Transverse colon (tissue), 4 donors: ENCODE measurements at regions not wholly inside any gene's neighbourhood (a gene's known extent, or its start where the extent isn't known, plus 50 kb on each side); places are given as distances from the start of the nearest gene placed in this dataset.

ENCODE experiments used
- DNase-seq: peaks from one replicate; pipeline ENCODE4 v3.0.0-alpha.2; 2019
- H3K27ac ChIP-seq, 4 donors: fragments of 200-600 bp; sonication (generic); 2 replicates each; pipeline ENCODE4 v1.5.1; 2016 to 2018; ENCODE audit warnings: inconsistent platforms in 4 of 4
- H3K27me3 ChIP-seq: fragments of 200-600 bp; sonication (generic); 2 replicates; pipeline ENCODE4 v1.5.1; 2017; ENCODE audit warnings: inconsistent platforms
- H3K36me3 ChIP-seq, 4 donors: fragments of 200-600 bp; sonication (generic); 2 replicates each; pipeline ENCODE4 v1.5.1; 2017 to 2019; ENCODE audit warnings: inconsistent platforms in 4 of 4
- H3K4me1 ChIP-seq, 4 donors: fragments of 200-600 bp; sonication (generic); 2 replicates each; pipeline ENCODE4 v1.5.1; 2017 to 2020; ENCODE audit warnings: inconsistent platforms in 4 of 4
- H3K4me3 ChIP-seq, 4 donors: fragments of 200-600 bp; sonication (generic); 1 replicate in 1 of 4; 2 replicates in 3 of 4; pipeline versions ENCODE4 v1.5.1 to v1.6.1; 2017 to 2019; ENCODE audit warnings: inconsistent platforms in 4 of 4
- H3K9me3 ChIP-seq, 2 donors: fragments of 200-600 bp; sonication (generic); 2 replicates each; pipeline ENCODE4 v1.5.1; 2017 to 2019; ENCODE audit warnings: inconsistent platforms in 2 of 2
- CTCF ChIP-seq, 5 experiments: fragments of 200-600 bp in 3 of 5; fragments of 450-650 bp in 2 of 5; sonication (generic) in 3 of 5; IDR thresholded peaks; 1 replicate in 2 of 5; 2 replicates in 3 of 5; pipeline ENCODE4 v1.5.1; 2016 to 2017; ENCODE audit warnings: antibody characterized with exemption in 5 of 5, inconsistent platforms in 3 of 5, mild to moderate bottlenecking in 2 of 5, moderate library complexity in 1 of 5
- EP300 ChIP-seq: sonication (generic); formaldehyde crosslinking; IDR thresholded peaks from one replicate; pipeline ENCODE4 v1.6.1; 2017; ENCODE audit warnings: antibody characterized with exemption, low read depth
- POLR2A ChIP-seq: fragments of 450-650 bp; IDR thresholded peaks from one replicate; pipeline ENCODE4 v1.6.1; 2016; ENCODE audit warnings: antibody characterized with exemption, mild to moderate bottlenecking, moderate library complexity
- POLR2AphosphoS5 ChIP-seq, 3 donors: sonication (generic); formaldehyde crosslinking; IDR thresholded peaks; one replicate each; pipeline ENCODE4 v1.6.1; 2016; ENCODE audit warnings: antibody characterized with exemption in 3 of 3
- WGBS, 2 donors: methylation state at CpG; one replicate each; pipeline ENCODE4 v1.1.5; 2018; ENCODE audit warnings: low coverage in 1 of 2; 5-methylcytosine and 5-hydroxymethylcytosine counted together
- in situ Hi-C, 4 donors: fragments of 200-750 bp; cut with MboI; loops; one replicate each; pipeline versions ENCODE4 v1.15.0 to v1.15.1; 2017; ENCODE audit warnings: low sequenced_read_pairs in 3 of 4, low pct_ligation_motif_present in 1 of 4, low pct_unique_long_range_greater_than_20kb in 1 of 4
- intact Hi-C: fragments of 100-400 bp; cut with DNase I; formaldehyde crosslinking; loops from one replicate; pipeline ENCODE4 v1.15.1; 2023; ENCODE audit warnings: low total_unique reads

- WGBS, 2 donors, result 75 to 79% methylated on average over 3 of the region's 3 CpGs
These were observed 78.0 kb upstream of the CPEB2 start for GRCh38 chr4:14924076-14924811.

GRCh38 chr4:14924812-14925344 is 77.4 kb upstream of the CPEB2 start:
- Histone ChIP-seq H3K9me3 (no peaks in the 10 kb centered on the region), H3K36me3 (no peaks in the 10 kb centered on the region), H3K4me3 (no peak overlapping the region), H3K27me3 (no peaks in the 10 kb centered on the region), H3K4me1 (no peaks in the 10 kb centered on the region), H3K27ac (no peak overlapping the region)
- DNase-seq, result no peak
- in situ Hi-C loops, result no loop called here
- intact Hi-C loops, result loop anchor here (10.0 kb wide), 1 partner anchor 80 kb away; no protein-coding TSS in a partner anchor
- 98% methylated on average over 2 of the region's 3 CpGs; no CpG with 5 or more reads in 1 of the 2 donors for WGBS, 2 donors
- TF ChIP-seq EP300, result no peak
- TF ChIP-seq CTCF (IDR thresholded peaks at IDR 0.05), result no peak
- no peak for TF ChIP-seq POLR2AphosphoS5 (IDR thresholded peaks at IDR 0.05)

More at GRCh38 chr4:14924076-14924811, 78.0 kb upstream of the CPEB2 start:
- Histone ChIP-seq H3K36me3 (no peaks in the 10 kb centered on the region), H3K4me1 (no peaks in the 10 kb centered on the region), H3K27ac (no peak overlapping the region), H3K9me3 (no peaks in the 10 kb centered on the region), H3K4me3 (no peak overlapping the region), H3K27me3 (no peaks in the 10 kb centered on the region)
- in situ Hi-C loops, result no loop called here
- intact Hi-C loops, result loop anchor here (10.0 kb wide), 1 partner anchor 79 kb away; no protein-coding TSS in a partner anchor
- no peak for DNase-seq
- TF ChIP-seq POLR2AphosphoS5 (IDR thresholded peaks at IDR 0.05) (no peak), CTCF (IDR thresholded peaks at IDR 0.05) (no peak), EP300 (no peak), POLR2A (no peak)

GRCh38 chr4:14925471-14925870 is 76.8 kb upstream of the CPEB2 start:
- intact Hi-C loops (loop anchor here (10.0 kb wide), 1 partner anchor 81 kb away; no protein-coding TSS in a partner anchor), in situ Hi-C loops (no loop called here)
- WGBS, 2 donors, result 90 to 93% methylated on average over 2 to 5 of the region's 5 CpGs

More at GRCh38 chr4:14925471-14925870, 76.8 kb upstream of the CPEB2 start:
- Histone ChIP-seq H3K27me3 (no peaks in the 10 kb centered on the region), H3K27ac (no peak overlapping the region), H3K36me3 (no peaks in the 10 kb centered on the region), H3K9me3 (no peaks in the 10 kb centered on the region), H3K4me1 (no peaks in the 10 kb centered on the region), H3K4me3 (no peak overlapping the region)
- DNase-seq, result no peak
- TF ChIP-seq CTCF (IDR thresholded peaks at IDR 0.05) (no peak), EP300 (no peak), POLR2AphosphoS5 (IDR thresholded peaks at IDR 0.05) (no peak), POLR2A (no peak)
